Fibroblast of lung (primary cell): ENCODE measurements at regions not wholly inside any gene's neighbourhood (a gene's known extent, or its start where the extent isn't known, plus 50 kb on each side); places are given as distances from the start of the nearest gene placed in this dataset.

Experiments
- DNase-seq, 2 donors: peaks; one replicate each; pipeline versions ENCODE4 v3.0.0 to v3.0.0-alpha.2; 2010; ENCODE audit warnings: low read depth in 2 of 2
- H2AFZ ChIP-seq: 2 replicates; pipeline ENCODE4 v1.5.1; 2012; ENCODE audit warnings: low read length, control low read depth, inconsistent platforms
- H3K27ac ChIP-seq: 2 replicates; pipeline ENCODE4 v1.5.1; 2011; ENCODE audit warnings: low read length, control low read depth; ENCODE audit not compliant: insufficient read depth
- H3K27me3 ChIP-seq: 2 replicates; pipeline ENCODE4 v1.5.1; 2011; ENCODE audit warnings: mild to moderate bottlenecking, low read length; ENCODE audit not compliant: control insufficient read depth, insufficient read depth
- H3K36me3 ChIP-seq: 2 replicates; pipeline ENCODE4 v1.5.1; 2011; ENCODE audit warnings: low read length; ENCODE audit not compliant: control insufficient read depth, insufficient read depth
- H3K4me1 ChIP-seq: 2 replicates; pipeline ENCODE4 v1.5.1; 2011; ENCODE audit warnings: low read length; ENCODE audit not compliant: control insufficient read depth, insufficient read depth; ENCODE audit errors: extremely low read depth
- H3K4me2 ChIP-seq: 2 replicates; pipeline ENCODE4 v1.5.1; 2011; ENCODE audit warnings: low read length, control low read depth; ENCODE audit not compliant: insufficient read depth; ENCODE audit errors: extremely low read depth
- H3K4me3 ChIP-seq, 4 experiments: fragments of 200-600 bp in 1 of 4; sonication (generic) in 1 of 4; replicated peaks in 1 of 4; 2 replicates each; pipeline ENCODE4 v1.5.1; 2011 to 2016; ENCODE audit warnings: low read length in 4 of 4, low read depth in 3 of 4, mild to moderate bottlenecking in 3 of 4, control low read depth in 2 of 4, inconsistent platforms in 1 of 4, mixed read lengths in 1 of 4; ENCODE audit not compliant: insufficient read depth in 1 of 4; ENCODE audit errors: control extremely low read depth in 1 of 4
- H3K79me2 ChIP-seq: 2 replicates; pipeline ENCODE4 v1.5.1; 2012; ENCODE audit warnings: mild to moderate bottlenecking, low read length, inconsistent platforms; ENCODE audit not compliant: control insufficient read depth, insufficient read depth
- H3K9ac ChIP-seq: 2 replicates; pipeline ENCODE4 v1.5.1; 2011; ENCODE audit warnings: mild to moderate bottlenecking, low read length, control low read depth; ENCODE audit not compliant: insufficient read depth
- H3K9me3 ChIP-seq: 2 replicates; pipeline ENCODE4 v1.5.1; 2012; ENCODE audit warnings: low read depth, low read length; ENCODE audit not compliant: control insufficient read depth, insufficient read depth
- H4K20me1 ChIP-seq: 2 replicates; pipeline ENCODE4 v1.5.1; 2011; ENCODE audit warnings: low read length; ENCODE audit not compliant: control insufficient read depth, insufficient read depth; ENCODE audit errors: extremely low read depth
- CTCF ChIP-seq, 2 donors: IDR thresholded peaks in 1 of 2; conservative IDR thresholded peaks in 1 of 2; 1 replicate in 1 of 2; 2 replicates in 1 of 2; pipeline ENCODE4 v1.5.1; 2011 to 2012; ENCODE audit warnings: low read length in 2 of 2, control low read depth in 1 of 2, inconsistent platforms in 1 of 2, low read depth in 1 of 2, mild to moderate bottlenecking in 1 of 2
- EZH2 ChIP-seq: IDR thresholded peaks from 2 replicates; pipeline ENCODE4 v1.5.1; 2012; ENCODE audit warnings: low read length, control low read depth, mild to moderate bottlenecking; ENCODE audit errors: missing control alignments

GRCh38 chr2:16413947-16414346 lies 251.7 kb downstream of the CYRIA start:
- H3K9ac ChIP-seq = no peak overlapping the region

GRCh38 chr2:16413285-16413684 lies 252.3 kb downstream of the CYRIA start:
- Histone ChIP-seq H3K9me3 (no peaks in the 10 kb centered on the region), H3K27ac (no peak overlapping the region), H4K20me1 (no peaks in the 10 kb centered on the region), H3K36me3 (no peaks in the 10 kb centered on the region), H3K79me2 (no peaks in the 10 kb centered on the region), H3K27me3 (no peaks in the 10 kb centered on the region), H2AFZ (no peak overlapping the region), H3K4me1 (no peaks in the 10 kb centered on the region), H3K4me3 (no peak overlapping the region), H3K4me2 (no peak overlapping the region), H3K9ac (no peak overlapping the region)
- no peak for DNase-seq
- no peak for TF ChIP-seq EZH2
- no peak for TF ChIP-seq CTCF (conservative IDR thresholded peaks at IDR 0.05 in 1 of 2, IDR thresholded peaks at IDR 0.05 in 1 of 2; ENCODE audit: low read depth in 1 of 2, low read length in 2 of 2)

More at GRCh38 chr2:16413947-16414346, 251.7 kb downstream of the CYRIA start:
- Histone ChIP-seq H3K4me3 (no peak overlapping the region), H3K27me3 (no peaks in the 10 kb centered on the region), H3K4me2 (no peak overlapping the region), H2AFZ (no peak overlapping the region), H3K36me3 (no peaks in the 10 kb centered on the region), H3K27ac (no peak overlapping the region), H4K20me1 (no peaks in the 10 kb centered on the region), H3K4me1 (no peaks in the 10 kb centered on the region), H3K9me3 (no peaks in the 10 kb centered on the region), H3K79me2 (no peaks in the 10 kb centered on the region)
- TF ChIP-seq EZH2 = no peak
- TF ChIP-seq CTCF (conservative IDR thresholded peaks at IDR 0.05 in 1 of 2, IDR thresholded peaks at IDR 0.05 in 1 of 2; ENCODE audit: low read depth in 1 of 2, low read length in 2 of 2) = no peak
- DNase-seq = no peak

- Histone ChIP-seq H3K4me2 (no peak overlapping the region), H2AFZ (no peak overlapping the region), H3K27ac (no peak overlapping the region), H3K9me3 (no peaks in the 10 kb centered on the region), H3K27me3 (no peaks in the 10 kb centered on the region), H3K9ac (no peak overlapping the region), H3K4me1 (no peaks in the 10 kb centered on the region), H3K79me2 (no peaks in the 10 kb centered on the region), H3K36me3 (no peaks in the 10 kb centered on the region), H4K20me1 (no peaks in the 10 kb centered on the region), H3K4me3 (no peak overlapping the region)
- no peak for TF ChIP-seq CTCF (conservative IDR thresholded peaks at IDR 0.05 in 1 of 2, IDR thresholded peaks at IDR 0.05 in 1 of 2; ENCODE audit: low read depth in 1 of 2, low read length in 2 of 2)
- TF ChIP-seq EZH2 = no peak
- DNase-seq = no peak
These were observed 253.2 kb downstream of the CYRIA start for GRCh38 chr2:16412321-16413030.
